ENCODE measurements at regions not wholly inside any gene's neighbourhood (a gene's known extent, or its start where the extent isn't known, plus 50 kb on each side); places are given as distances from the start of the nearest gene placed in this dataset.

- no peak for TF ChIP-seq CTCF (IDR thresholded peaks at IDR 0.05; ENCODE audit: low read length)
- no peak for TF ChIP-seq EZH2phosphoT487 (IDR thresholded peaks at IDR 0.05; ENCODE audit: low read length)
- no peak for TF ChIP-seq EZH2 (optimal IDR thresholded peaks at IDR 0.05; ENCODE audit: low read depth, low read length)
Observed at GRCh38 chr22:48397531-48398180, 1430.0 kb downstream of the BRD1 start.

All from MM.1S (cell line).